ENCODE measurements at regions not wholly inside any gene's neighbourhood (a gene's known extent, or its start where the extent isn't known, plus 50 kb on each side); places are given as distances from the start of the nearest gene placed in this dataset.

DNA sequence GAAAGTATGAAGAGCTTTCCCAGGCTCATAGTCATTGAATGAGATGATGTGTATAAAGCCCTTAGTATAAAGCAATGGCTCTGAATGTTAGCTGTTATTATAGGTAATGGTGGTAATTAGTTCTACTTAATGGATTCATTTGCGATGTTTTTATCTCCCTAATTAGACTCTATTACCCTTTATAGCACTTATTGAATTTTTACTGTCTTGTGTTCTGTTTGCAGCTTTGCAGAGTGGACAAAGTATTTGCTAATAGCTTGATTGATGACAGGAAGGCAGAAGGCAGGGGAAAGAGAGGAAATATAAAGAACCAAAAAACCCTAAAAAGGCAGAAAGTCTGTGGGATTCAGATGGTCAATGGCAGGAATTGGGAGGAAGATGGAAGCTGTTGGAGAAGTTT lies 524.4 kb upstream of the SPRY2 start:
- Histone ChIP-seq H3K4me2 (no peak overlapping the region), H3K36me3 (ENCODE audit: insufficient read depth) (no peaks in the 10 kb centered on the region), H4K20me1 (replicated peaks; ENCODE audit: insufficient read depth) (no peaks in the 10 kb centered on the region), H3K4me3 (no peak overlapping the region), H3K27me3 (ENCODE audit: insufficient read depth) (no peaks in the 10 kb centered on the region), H2AFZ (no peak overlapping the region), H3K27ac (ENCODE audit: low read depth) (no peak overlapping the region), H3F3A (replicated peaks; ENCODE audit: low read depth) (no peaks in the 10 kb centered on the region), H3K4me1 (ENCODE audit: insufficient read depth) (peaks cover 11% of the 10 kb centered on the region; the same call in 1 of the 2 replicates), H3K9me2 (ENCODE audit: insufficient read depth) (no peaks in the 10 kb centered on the region), H3K79me2 (replicated peaks; ENCODE audit: insufficient read depth) (no peaks in the 10 kb centered on the region)
- peaks cover 6% of the 10 kb centered on the region; the same call in 2 of the 3 replicates for H3K9me3 Mint-ChIP-seq
- 0 out of 3 replicates have a peak, but pooled peaks cover 3% of the 10 kb centered on the region for H3K36me3 Mint-ChIP-seq (ENCODE audit: low read depth)
- DNase-seq (ENCODE audit: low spot score) = no peak
- ATAC-seq = no peak
- H3K4me1 Mint-ChIP-seq = peaks cover 7% of the 10 kb centered on the region
- H3K4me3 Mint-ChIP-seq = no peak overlapping the region
- TF ChIP-seq, protein P1, sequence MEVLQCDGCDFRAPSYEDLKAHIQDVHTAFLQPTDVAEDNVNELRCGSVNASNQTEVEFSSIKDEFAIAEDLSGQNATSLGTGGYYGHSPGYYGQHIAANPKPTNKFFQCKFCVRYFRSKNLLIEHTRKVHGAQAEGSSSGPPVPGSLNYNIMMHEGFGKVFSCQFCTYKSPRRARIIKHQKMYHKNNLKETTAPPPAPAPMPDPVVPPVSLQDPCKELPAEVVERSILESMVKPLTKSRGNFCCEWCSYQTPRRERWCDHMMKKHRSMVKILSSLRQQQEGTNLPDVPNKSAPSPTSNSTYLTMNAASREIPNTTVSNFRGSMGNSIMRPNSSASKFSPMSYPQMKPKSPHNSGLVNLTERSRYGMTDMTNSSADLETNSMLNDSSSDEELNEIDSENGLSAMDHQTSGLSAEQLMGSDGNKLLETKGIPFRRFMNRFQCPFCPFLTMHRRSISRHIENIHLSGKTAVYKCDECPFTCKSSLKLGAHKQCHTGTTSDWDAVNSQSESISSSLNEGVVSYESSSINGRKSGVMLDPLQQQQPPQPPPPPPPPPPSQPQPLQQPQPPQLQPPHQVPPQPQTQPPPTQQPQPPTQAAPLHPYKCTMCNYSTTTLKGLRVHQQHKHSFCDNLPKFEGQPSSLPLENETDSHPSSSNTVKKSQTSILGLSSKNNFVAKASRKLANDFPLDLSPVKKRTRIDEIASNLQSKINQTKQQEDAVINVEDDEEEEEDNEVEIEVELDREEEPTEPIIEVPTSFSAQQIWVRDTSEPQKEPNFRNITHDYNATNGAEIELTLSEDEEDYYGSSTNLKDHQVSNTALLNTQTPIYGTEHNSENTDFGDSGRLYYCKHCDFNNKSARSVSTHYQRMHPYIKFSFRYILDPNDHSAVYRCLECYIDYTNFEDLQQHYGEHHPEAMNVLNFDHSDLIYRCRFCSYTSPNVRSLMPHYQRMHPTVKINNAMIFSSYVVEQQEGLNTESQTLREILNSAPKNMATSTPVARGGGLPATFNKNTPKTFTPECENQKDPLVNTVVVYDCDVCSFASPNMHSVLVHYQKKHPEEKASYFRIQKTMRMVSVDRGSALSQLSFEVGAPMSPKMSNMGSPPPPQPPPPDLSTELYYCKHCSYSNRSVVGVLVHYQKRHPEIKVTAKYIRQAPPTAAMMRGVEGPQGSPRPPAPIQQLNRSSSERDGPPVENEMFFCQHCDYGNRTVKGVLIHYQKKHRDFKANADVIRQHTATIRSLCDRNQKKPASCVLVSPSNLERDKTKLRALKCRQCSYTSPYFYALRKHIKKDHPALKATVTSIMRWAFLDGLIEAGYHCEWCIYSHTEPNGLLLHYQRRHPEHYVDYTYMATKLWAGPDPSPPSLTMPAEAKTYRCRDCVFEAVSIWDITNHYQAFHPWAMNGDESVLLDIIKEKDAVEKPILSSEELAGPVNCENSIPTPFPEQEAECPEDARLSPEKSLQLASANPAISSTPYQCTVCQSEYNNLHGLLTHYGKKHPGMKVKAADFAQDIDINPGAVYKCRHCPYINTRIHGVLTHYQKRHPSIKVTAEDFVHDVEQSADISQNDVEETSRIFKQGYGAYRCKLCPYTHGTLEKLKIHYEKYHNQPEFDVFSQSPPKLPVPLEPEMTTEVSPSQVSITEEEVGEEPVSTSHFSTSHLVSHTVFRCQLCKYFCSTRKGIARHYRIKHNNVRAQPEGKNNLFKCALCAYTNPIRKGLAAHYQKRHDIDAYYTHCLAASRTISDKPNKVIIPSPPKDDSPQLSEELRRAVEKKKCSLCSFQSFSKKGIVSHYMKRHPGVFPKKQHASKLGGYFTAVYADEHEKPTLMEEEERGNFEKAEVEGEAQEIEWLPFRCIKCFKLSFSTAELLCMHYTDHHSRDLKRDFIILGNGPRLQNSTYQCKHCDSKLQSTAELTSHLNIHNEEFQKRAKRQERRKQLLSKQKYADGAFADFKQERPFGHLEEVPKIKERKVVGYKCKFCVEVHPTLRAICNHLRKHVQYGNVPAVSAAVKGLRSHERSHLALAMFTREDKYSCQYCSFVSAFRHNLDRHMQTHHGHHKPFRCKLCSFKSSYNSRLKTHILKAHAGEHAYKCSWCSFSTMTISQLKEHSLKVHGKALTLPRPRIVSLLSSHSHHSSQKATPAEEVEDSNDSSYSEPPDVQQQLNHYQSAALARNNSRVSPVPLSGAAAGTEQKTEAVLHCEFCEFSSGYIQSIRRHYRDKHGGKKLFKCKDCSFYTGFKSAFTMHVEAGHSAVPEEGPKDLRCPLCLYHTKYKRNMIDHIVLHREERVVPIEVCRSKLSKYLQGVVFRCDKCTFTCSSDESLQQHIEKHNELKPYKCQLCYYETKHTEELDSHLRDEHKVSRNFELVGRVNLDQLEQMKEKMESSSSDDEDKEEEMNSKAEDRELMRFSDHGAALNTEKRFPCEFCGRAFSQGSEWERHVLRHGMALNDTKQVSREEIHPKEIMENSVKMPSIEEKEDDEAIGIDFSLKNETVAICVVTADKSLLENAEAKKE (CRISPR knock-in tag; IDR thresholded peaks at IDR 0.05) = no peak
- TF ChIP-seq, protein P2, sequence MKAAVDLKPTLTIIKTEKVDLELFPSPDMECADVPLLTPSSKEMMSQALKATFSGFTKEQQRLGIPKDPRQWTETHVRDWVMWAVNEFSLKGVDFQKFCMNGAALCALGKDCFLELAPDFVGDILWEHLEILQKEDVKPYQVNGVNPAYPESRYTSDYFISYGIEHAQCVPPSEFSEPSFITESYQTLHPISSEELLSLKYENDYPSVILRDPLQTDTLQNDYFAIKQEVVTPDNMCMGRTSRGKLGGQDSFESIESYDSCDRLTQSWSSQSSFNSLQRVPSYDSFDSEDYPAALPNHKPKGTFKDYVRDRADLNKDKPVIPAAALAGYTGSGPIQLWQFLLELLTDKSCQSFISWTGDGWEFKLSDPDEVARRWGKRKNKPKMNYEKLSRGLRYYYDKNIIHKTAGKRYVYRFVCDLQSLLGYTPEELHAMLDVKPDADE (IDR thresholded peaks at IDR 0.05) = no peak
- no peak for TF ChIP-seq ZNF331 (CRISPR knock-in tag; IDR thresholded peaks at IDR 0.05; ENCODE audit: low read depth)
- no peak for TF ChIP-seq NANOG (IDR thresholded peaks at IDR 0.05; ENCODE audit: borderline replicate concordance)
- TF ChIP-seq POLR2AphosphoS5 (IDR thresholded peaks at IDR 0.05; ENCODE audit: low read depth) = no peak
- TF ChIP-seq JUNB (IDR thresholded peaks at IDR 0.05; ENCODE audit: unreplicated experiment) = no peak
- TF ChIP-seq STAT1 (IDR thresholded peaks at IDR 0.05; ENCODE audit: unreplicated experiment) = no peak
- TF ChIP-seq EZH2 (IDR thresholded peaks at IDR 0.05; ENCODE audit: low read depth, unreplicated experiment) = no peak
- TF ChIP-seq, protein P3, sequence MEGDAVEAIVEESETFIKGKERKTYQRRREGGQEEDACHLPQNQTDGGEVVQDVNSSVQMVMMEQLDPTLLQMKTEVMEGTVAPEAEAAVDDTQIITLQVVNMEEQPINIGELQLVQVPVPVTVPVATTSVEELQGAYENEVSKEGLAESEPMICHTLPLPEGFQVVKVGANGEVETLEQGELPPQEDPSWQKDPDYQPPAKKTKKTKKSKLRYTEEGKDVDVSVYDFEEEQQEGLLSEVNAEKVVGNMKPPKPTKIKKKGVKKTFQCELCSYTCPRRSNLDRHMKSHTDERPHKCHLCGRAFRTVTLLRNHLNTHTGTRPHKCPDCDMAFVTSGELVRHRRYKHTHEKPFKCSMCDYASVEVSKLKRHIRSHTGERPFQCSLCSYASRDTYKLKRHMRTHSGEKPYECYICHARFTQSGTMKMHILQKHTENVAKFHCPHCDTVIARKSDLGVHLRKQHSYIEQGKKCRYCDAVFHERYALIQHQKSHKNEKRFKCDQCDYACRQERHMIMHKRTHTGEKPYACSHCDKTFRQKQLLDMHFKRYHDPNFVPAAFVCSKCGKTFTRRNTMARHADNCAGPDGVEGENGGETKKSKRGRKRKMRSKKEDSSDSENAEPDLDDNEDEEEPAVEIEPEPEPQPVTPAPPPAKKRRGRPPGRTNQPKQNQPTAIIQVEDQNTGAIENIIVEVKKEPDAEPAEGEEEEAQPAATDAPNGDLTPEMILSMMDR (conservative IDR thresholded peaks at IDR 0.05; ENCODE audit: low read depth in 2 of 2) = no peak
- TF ChIP-seq, protein P4, sequence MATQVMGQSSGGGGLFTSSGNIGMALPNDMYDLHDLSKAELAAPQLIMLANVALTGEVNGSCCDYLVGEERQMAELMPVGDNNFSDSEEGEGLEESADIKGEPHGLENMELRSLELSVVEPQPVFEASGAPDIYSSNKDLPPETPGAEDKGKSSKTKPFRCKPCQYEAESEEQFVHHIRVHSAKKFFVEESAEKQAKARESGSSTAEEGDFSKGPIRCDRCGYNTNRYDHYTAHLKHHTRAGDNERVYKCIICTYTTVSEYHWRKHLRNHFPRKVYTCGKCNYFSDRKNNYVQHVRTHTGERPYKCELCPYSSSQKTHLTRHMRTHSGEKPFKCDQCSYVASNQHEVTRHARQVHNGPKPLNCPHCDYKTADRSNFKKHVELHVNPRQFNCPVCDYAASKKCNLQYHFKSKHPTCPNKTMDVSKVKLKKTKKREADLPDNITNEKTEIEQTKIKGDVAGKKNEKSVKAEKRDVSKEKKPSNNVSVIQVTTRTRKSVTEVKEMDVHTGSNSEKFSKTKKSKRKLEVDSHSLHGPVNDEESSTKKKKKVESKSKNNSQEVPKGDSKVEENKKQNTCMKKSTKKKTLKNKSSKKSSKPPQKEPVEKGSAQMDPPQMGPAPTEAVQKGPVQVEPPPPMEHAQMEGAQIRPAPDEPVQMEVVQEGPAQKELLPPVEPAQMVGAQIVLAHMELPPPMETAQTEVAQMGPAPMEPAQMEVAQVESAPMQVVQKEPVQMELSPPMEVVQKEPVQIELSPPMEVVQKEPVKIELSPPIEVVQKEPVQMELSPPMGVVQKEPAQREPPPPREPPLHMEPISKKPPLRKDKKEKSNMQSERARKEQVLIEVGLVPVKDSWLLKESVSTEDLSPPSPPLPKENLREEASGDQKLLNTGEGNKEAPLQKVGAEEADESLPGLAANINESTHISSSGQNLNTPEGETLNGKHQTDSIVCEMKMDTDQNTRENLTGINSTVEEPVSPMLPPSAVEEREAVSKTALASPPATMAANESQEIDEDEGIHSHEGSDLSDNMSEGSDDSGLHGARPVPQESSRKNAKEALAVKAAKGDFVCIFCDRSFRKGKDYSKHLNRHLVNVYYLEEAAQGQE (IDR thresholded peaks at IDR 0.05; ENCODE audit: unreplicated experiment) = no peak
- TF ChIP-seq CREB1 (CRISPR knock-in tag; IDR thresholded peaks at IDR 0.05; ENCODE audit: low read depth) = no peak
- no peak for TF ChIP-seq ZNF114 (CRISPR knock-in tag; IDR thresholded peaks at IDR 0.05)
- TF ChIP-seq EZH2phosphoT487 (IDR thresholded peaks at IDR 0.05; ENCODE audit: unreplicated experiment) = no peak
- no peaks in the 10 kb centered on the region for H3K27me3 Mint-ChIP-seq (ENCODE audit: insufficient read depth, low read depth, poor library complexity)
- H3K27ac Mint-ChIP-seq = no peak overlapping the region
